SK-N-SH treated with all-trans-retinoic acid at 6 μM for 48 hours (cell line): ENCODE measurements at regions not wholly inside any gene's neighbourhood (a gene's known extent, or its start where the extent isn't known, plus 50 kb on each side); places are given as distances from the start of the nearest gene placed in this dataset.

Experiments used
- ATAC-seq: fragments of 200-7000 bp; cut with Tn5 transposase; 3 replicates; pipeline ENCODE4 v1.9.1; 2020; ENCODE audit warnings: mild to moderate bottlenecking, moderate library complexity
- ARNTL ChIP-seq: fragments of 450-650 bp; formaldehyde crosslinking; IDR thresholded peaks from 2 replicates; pipeline ENCODE4 v1.5.0; 2020; ENCODE audit warnings: low read depth, mild to moderate bottlenecking, moderate library complexity, borderline replicate concordance
- CSDC2 ChIP-seq: fragments of 250-450 bp; sonication (Bioruptor Pico); IDR thresholded peaks from 2 replicates; pipeline ENCODE4 v1.5.0; 2020; ENCODE audit warnings: mild to moderate bottlenecking, moderate library complexity
- ESRRG ChIP-seq: fragments of 250-450 bp; sonication (Bioruptor Pico); IDR thresholded peaks from 2 replicates; pipeline ENCODE4 v1.6.1; 2021; ENCODE audit warnings: mild to moderate bottlenecking
- GLIS3 ChIP-seq: fragments of 250-450 bp; sonication (Bioruptor Pico); IDR thresholded peaks from 2 replicates; pipeline ENCODE4 v1.5.0; 2020; ENCODE audit warnings: mild to moderate bottlenecking, moderate library complexity
- ISL1 ChIP-seq: fragments of 250-450 bp; sonication (Bioruptor Pico); IDR thresholded peaks from 2 replicates; pipeline ENCODE4 v2.1.2; 2022; ENCODE audit warnings: mild to moderate bottlenecking, moderate library complexity
- OSR1 ChIP-seq: fragments of 250-450 bp; sonication (Bioruptor Pico); IDR thresholded peaks from 2 replicates; pipeline ENCODE4 v1.8.0; 2022; ENCODE audit warnings: moderate library complexity, mild to moderate bottlenecking, inconsistent platforms
- PPARA ChIP-seq: fragments of 250-450 bp; sonication (Bioruptor Pico); IDR thresholded peaks from 2 replicates; pipeline ENCODE4 v1.5.0; 2020; ENCODE audit warnings: mild to moderate bottlenecking, borderline replicate concordance
- RARB ChIP-seq: fragments of 250-450 bp; sonication (Bioruptor Pico); IDR thresholded peaks from 2 replicates; pipeline ENCODE4 v1.8.0; 2021; ENCODE audit warnings: mild to moderate bottlenecking, moderate library complexity
- SNAI2 ChIP-seq: fragments of 250-450 bp; sonication (Bioruptor Pico); IDR thresholded peaks from 2 replicates; pipeline ENCODE4 v1.5.0; 2020; ENCODE audit warnings: mild to moderate bottlenecking, moderate library complexity
- TCF4 ChIP-seq: fragments of 250-450 bp; sonication (Bioruptor Pico); IDR thresholded peaks from 2 replicates; pipeline ENCODE4 v1.8.0; 2021; ENCODE audit warnings: mild to moderate bottlenecking, moderate library complexity, borderline replicate concordance
- TOX ChIP-seq: fragments of 250-450 bp; sonication (Bioruptor Pico); IDR thresholded peaks from 2 replicates; pipeline ENCODE4 v1.8.0; 2021; ENCODE audit warnings: mild to moderate bottlenecking, moderate library complexity, borderline replicate concordance
- ZC3H10 ChIP-seq: fragments of 250-450 bp; sonication (Bioruptor Pico); IDR thresholded peaks from 2 replicates; pipeline ENCODE4 v1.5.1; 2021; ENCODE audit warnings: mild to moderate bottlenecking, moderate library complexity
- ZFP3 ChIP-seq: fragments of 250-450 bp; sonication (Bioruptor Pico); IDR thresholded peaks from 2 replicates; pipeline ENCODE4 v1.5.0; 2020; ENCODE audit warnings: mild to moderate bottlenecking, moderate library complexity
- ZFP30 ChIP-seq: fragments of 450-650 bp; formaldehyde crosslinking; IDR thresholded peaks from 2 replicates; pipeline ENCODE4 v1.5.0; 2022; ENCODE audit warnings: mild to moderate bottlenecking, moderate library complexity
- ZNF565 ChIP-seq: fragments of 450-650 bp; formaldehyde crosslinking; conservative IDR thresholded peaks from 2 replicates; pipeline ENCODE4 v1.5.0; 2020; ENCODE audit warnings: low read depth, mild to moderate bottlenecking, moderate library complexity
- ZNF8 ChIP-seq: fragments of 450-650 bp; formaldehyde crosslinking; IDR thresholded peaks from 2 replicates; pipeline ENCODE4 v1.5.0; 2020; ENCODE audit warnings: mild to moderate bottlenecking, moderate library complexity
- TF ChIP-seq, protein P1 (sequence below): fragments of 250-450 bp; sonication (Bioruptor Pico); IDR thresholded peaks from 2 replicates; pipeline ENCODE4 v1.5.0; 2020; ENCODE audit warnings: mild to moderate bottlenecking, moderate library complexity
- TF ChIP-seq, protein P2 (sequence below): fragments of 250-450 bp; sonication (Bioruptor Pico); IDR thresholded peaks from 2 replicates; pipeline ENCODE4 v1.8.0; 2020; ENCODE audit warnings: mild to moderate bottlenecking, moderate library complexity, borderline replicate concordance
- TF ChIP-seq, protein P3 (sequence below): fragments of 250-450 bp; sonication (Bioruptor Pico); IDR thresholded peaks from 2 replicates; pipeline ENCODE4 v1.5.1; 2020; ENCODE audit warnings: low read depth, mild to moderate bottlenecking, moderate library complexity
- TF ChIP-seq, protein P4 (sequence below): fragments of 250-450 bp; sonication (Bioruptor Pico); IDR thresholded peaks from 2 replicates; pipeline ENCODE4 v1.5.1; 2021; ENCODE audit warnings: mild to moderate bottlenecking, moderate library complexity
- TF ChIP-seq, protein P5 (sequence below): fragments of 250-450 bp; sonication (Bioruptor Pico); IDR thresholded peaks from 2 replicates; pipeline ENCODE4 v1.8.0; 2021; ENCODE audit warnings: low read depth, mild to moderate bottlenecking, moderate library complexity, borderline replicate concordance

DNA sequence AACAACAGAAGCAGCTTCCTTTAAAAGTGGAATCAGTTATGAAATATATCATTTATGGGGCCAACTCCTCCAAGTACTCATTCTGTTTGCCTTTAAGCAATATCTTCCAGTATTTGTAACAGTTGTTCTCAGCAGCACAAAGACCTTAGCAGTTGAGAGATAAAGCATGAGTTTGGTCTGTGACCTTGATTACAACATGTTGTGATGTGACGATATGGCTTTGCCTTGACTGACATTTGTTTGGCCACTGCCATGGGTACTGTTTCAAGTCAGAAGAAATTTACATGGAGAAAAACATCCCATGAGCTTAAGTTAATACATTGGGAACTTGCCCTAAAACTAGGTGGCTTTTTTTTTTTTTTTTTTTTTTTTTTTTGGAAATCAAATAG, 175.1 kb upstream of the KBTBD8 start:
- ATAC-seq, result no peak
- TF ChIP-seq, protein P1, sequence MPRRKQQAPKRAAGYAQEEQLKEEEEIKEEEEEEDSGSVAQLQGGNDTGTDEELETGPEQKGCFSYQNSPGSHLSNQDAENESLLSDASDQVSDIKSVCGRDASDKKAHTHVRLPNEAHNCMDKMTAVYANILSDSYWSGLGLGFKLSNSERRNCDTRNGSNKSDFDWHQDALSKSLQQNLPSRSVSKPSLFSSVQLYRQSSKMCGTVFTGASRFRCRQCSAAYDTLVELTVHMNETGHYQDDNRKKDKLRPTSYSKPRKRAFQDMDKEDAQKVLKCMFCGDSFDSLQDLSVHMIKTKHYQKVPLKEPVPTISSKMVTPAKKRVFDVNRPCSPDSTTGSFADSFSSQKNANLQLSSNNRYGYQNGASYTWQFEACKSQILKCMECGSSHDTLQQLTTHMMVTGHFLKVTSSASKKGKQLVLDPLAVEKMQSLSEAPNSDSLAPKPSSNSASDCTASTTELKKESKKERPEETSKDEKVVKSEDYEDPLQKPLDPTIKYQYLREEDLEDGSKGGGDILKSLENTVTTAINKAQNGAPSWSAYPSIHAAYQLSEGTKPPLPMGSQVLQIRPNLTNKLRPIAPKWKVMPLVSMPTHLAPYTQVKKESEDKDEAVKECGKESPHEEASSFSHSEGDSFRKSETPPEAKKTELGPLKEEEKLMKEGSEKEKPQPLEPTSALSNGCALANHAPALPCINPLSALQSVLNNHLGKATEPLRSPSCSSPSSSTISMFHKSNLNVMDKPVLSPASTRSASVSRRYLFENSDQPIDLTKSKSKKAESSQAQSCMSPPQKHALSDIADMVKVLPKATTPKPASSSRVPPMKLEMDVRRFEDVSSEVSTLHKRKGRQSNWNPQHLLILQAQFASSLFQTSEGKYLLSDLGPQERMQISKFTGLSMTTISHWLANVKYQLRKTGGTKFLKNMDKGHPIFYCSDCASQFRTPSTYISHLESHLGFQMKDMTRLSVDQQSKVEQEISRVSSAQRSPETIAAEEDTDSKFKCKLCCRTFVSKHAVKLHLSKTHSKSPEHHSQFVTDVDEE (CRISPR knock-in tag), result no peak
- no peak for TF ChIP-seq ZNF8 (CRISPR knock-in tag)
- no peak for TF ChIP-seq ZC3H10
- no peak for TF ChIP-seq CSDC2 (CRISPR knock-in tag)

DNA sequence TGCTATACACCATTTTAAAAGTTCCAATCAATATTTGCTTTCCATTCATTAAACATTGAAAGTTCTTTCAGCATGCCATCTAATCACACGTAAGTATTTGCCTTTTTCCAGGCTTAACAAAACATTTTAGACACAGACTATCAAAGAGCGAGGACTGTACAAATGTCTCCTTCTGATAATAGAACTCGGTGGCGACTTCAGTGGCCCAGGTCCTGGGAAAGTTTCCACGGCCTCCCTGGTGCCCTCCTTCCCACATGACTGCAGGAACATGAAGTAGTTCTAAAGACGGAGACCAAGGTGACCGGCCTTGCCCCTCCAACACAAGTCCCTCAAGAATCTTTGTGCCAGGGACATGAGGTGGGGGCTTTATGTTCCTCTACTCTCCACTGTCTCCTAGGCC, 174.6 kb upstream of the KBTBD8 start:
- ATAC-seq, result no peak
- TF ChIP-seq ISL1 (no peak), ZNF8 (CRISPR knock-in tag) (no peak), ZFP3 (no peak), ARNTL (CRISPR knock-in tag) (no peak)

DNA sequence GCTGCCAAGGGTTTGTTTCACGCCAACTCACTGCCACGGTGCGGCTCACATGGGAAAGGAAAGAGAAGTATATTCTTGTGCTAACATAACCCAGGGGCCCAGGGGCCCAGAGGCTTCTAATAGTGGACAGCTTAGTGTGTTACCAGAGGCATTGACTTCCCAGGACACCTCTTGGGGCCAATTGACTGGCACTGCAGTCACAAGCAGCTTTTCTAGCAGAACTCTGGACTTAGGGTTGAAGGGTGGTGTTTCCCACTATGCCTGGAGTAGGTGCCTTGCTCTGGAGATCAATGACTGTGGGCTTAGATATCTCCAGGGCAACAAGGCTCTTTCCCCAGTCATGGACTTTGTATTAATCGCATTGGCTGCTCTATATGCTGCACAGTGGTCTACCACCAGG, 172.7 kb upstream of the KBTBD8 start:
- no peak for ATAC-seq
- TF ChIP-seq, protein P2, sequence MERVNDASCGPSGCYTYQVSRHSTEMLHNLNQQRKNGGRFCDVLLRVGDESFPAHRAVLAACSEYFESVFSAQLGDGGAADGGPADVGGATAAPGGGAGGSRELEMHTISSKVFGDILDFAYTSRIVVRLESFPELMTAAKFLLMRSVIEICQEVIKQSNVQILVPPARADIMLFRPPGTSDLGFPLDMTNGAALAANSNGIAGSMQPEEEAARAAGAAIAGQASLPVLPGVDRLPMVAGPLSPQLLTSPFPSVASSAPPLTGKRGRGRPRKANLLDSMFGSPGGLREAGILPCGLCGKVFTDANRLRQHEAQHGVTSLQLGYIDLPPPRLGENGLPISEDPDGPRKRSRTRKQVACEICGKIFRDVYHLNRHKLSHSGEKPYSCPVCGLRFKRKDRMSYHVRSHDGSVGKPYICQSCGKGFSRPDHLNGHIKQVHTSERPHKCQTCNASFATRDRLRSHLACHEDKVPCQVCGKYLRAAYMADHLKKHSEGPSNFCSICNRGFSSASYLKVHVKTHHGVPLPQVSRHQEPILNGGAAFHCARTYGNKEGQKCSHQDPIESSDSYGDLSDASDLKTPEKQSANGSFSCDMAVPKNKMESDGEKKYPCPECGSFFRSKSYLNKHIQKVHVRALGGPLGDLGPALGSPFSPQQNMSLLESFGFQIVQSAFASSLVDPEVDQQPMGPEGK, result no peak
- TF ChIP-seq ZNF565 (CRISPR knock-in tag), result no peak
- no peak for TF ChIP-seq RARB (CRISPR knock-in tag)
- TF ChIP-seq, protein P3, sequence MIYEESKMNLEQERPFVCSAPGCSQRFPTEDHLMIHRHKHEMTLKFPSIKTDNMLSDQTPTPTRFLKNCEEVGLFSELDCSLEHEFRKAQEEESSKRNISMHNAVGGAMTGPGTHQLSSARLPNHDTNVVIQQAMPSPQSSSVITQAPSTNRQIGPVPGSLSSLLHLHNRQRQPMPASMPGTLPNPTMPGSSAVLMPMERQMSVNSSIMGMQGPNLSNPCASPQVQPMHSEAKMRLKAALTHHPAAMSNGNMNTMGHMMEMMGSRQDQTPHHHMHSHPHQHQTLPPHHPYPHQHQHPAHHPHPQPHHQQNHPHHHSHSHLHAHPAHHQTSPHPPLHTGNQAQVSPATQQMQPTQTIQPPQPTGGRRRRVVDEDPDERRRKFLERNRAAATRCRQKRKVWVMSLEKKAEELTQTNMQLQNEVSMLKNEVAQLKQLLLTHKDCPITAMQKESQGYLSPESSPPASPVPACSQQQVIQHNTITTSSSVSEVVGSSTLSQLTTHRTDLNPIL (CRISPR knock-in tag), result no peak
- no peak for TF ChIP-seq TOX (CRISPR knock-in tag)
- no peak for TF ChIP-seq PPARA (CRISPR knock-in tag)
- no peak for TF ChIP-seq ZC3H10
- TF ChIP-seq TCF4 (CRISPR knock-in tag), result no peak
- TF ChIP-seq SNAI2 (CRISPR knock-in tag), result no peak
- no peak for TF ChIP-seq CSDC2 (CRISPR knock-in tag)
- TF ChIP-seq, protein P4, sequence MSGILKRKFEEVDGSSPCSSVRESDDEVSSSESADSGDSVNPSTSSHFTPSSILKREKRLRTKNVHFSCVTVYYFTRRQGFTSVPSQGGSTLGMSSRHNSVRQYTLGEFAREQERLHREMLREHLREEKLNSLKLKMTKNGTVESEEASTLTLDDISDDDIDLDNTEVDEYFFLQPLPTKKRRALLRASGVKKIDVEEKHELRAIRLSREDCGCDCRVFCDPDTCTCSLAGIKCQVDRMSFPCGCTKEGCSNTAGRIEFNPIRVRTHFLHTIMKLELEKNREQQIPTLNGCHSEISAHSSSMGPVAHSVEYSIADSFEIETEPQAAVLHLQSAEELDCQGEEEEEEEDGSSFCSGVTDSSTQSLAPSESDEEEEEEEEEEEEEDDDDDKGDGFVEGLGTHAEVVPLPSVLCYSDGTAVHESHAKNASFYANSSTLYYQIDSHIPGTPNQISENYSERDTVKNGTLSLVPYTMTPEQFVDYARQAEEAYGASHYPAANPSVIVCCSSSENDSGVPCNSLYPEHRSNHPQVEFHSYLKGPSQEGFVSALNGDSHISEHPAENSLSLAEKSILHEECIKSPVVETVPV (CRISPR knock-in tag), result no peak
- no peak for TF ChIP-seq ZNF8 (CRISPR knock-in tag)
- TF ChIP-seq OSR1, result no peak
- TF ChIP-seq ESRRG (CRISPR knock-in tag), result no peak
- TF ChIP-seq GLIS3 (CRISPR knock-in tag), result no peak
- TF ChIP-seq, protein P5, sequence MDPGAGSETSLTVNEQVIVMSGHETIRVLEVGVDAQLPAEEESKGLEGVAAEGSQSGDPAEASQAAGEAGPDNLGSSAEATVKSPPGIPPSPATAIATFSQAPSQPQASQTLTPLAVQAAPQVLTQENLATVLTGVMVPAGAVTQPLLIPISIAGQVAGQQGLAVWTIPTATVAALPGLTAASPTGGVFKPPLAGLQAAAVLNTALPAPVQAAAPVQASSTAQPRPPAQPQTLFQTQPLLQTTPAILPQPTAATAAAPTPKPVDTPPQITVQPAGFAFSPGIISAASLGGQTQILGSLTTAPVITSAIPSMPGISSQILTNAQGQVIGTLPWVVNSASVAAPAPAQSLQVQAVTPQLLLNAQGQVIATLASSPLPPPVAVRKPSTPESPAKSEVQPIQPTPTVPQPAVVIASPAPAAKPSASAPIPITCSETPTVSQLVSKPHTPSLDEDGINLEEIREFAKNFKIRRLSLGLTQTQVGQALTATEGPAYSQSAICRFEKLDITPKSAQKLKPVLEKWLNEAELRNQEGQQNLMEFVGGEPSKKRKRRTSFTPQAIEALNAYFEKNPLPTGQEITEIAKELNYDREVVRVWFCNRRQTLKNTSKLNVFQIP, result no peak
- no peak for TF ChIP-seq ZFP3
- TF ChIP-seq, protein P1 (CRISPR knock-in tag), result no peak
- TF ChIP-seq ZFP30 (CRISPR knock-in tag), result no peak
